Liver (tissue), 8 donors: ENCODE measurements at regions not wholly inside any gene's neighbourhood (a gene's known extent, or its start where the extent isn't known, plus 50 kb on each side); places are given as distances from the start of the nearest gene placed in this dataset.

ENCODE experiments used
- DNase-seq: peaks from one replicate; pipeline ENCODE4 v3.0.0-alpha.2; 2017; ENCODE audit warnings: low spot score
- H3K27ac ChIP-seq, 2 donors: one replicate each; pipeline ENCODE4 v1.7.0; 2013; ENCODE audit warnings: inconsistent platforms in 2 of 2, low read length in 2 of 2, control low read depth in 1 of 2, low read depth in 1 of 2, mild to moderate bottlenecking in 1 of 2
- H3K27me3 ChIP-seq, 4 donors: one replicate each; pipeline versions ENCODE4 v1.6.1 to v1.7.0; 2013; ENCODE audit warnings: low read length in 3 of 4, inconsistent platforms in 1 of 4, mild to moderate bottlenecking in 1 of 4, moderate library complexity in 1 of 4; ENCODE audit not compliant: control insufficient read depth in 4 of 4, insufficient read depth in 4 of 4
- H3K36me3 ChIP-seq, 4 donors: one replicate each; pipeline versions ENCODE4 v1.6.1 to v1.7.0; 2013; ENCODE audit warnings: low read length in 3 of 4, mild to moderate bottlenecking in 3 of 4, low read depth in 1 of 4, moderate library complexity in 1 of 4; ENCODE audit not compliant: control insufficient read depth in 4 of 4, insufficient read depth in 3 of 4
- H3K4me1 ChIP-seq, 4 donors: one replicate each; pipeline versions ENCODE4 v1.6.1 to v1.7.0; 2013; ENCODE audit warnings: low read length in 3 of 4, mild to moderate bottlenecking in 3 of 4, moderate library complexity in 1 of 4; ENCODE audit not compliant: control insufficient read depth in 4 of 4, insufficient read depth in 4 of 4
- H3K4me3 ChIP-seq, 3 donors: one replicate each; pipeline versions ENCODE4 v1.6.1 to v1.7.0; 2013; ENCODE audit warnings: low read length in 3 of 3, control low read depth in 1 of 3, low read depth in 1 of 3, mild to moderate bottlenecking in 1 of 3
- H3K9ac ChIP-seq, 2 donors: one replicate each; pipeline ENCODE4 v1.7.0; 2013; ENCODE audit warnings: low read length in 2 of 2, mild to moderate bottlenecking in 2 of 2, moderate library complexity in 2 of 2, control low read depth in 1 of 2, low read depth in 1 of 2
- H3K9me3 ChIP-seq, 4 donors: one replicate each; pipeline versions ENCODE4 v1.6.1 to v1.7.0; 2013; ENCODE audit warnings: low read length in 3 of 4; ENCODE audit not compliant: control insufficient read depth in 4 of 4
- EGR1 ChIP-seq, 2 donors: IDR thresholded peaks; 2 replicates each; pipeline ENCODE4 v1.6.1; 2016 to 2018; ENCODE audit warnings: antibody characterized with exemption in 2 of 2, low read depth in 2 of 2
- FOXA1 ChIP-seq: IDR thresholded peaks from 2 replicates; pipeline ENCODE4 v1.6.1; 2016; ENCODE audit warnings: antibody characterized with exemption
- FOXA2 ChIP-seq: IDR thresholded peaks from 2 replicates; pipeline ENCODE4 v1.6.1; 2016; ENCODE audit warnings: antibody characterized with exemption
- GABPA ChIP-seq, 2 donors: IDR thresholded peaks in 1 of 2; conservative IDR thresholded peaks in 1 of 2; 2 replicates each; pipeline ENCODE4 v1.6.1; 2016; ENCODE audit warnings: antibody characterized with exemption in 2 of 2, mild to moderate bottlenecking in 1 of 2, moderate library complexity in 1 of 2
- HNF4A ChIP-seq, 2 donors: conservative IDR thresholded peaks; 2 replicates each; pipeline ENCODE4 v1.6.1; 2016; ENCODE audit warnings: antibody characterized with exemption in 2 of 2, mild to moderate bottlenecking in 2 of 2
- HNF4G ChIP-seq: IDR thresholded peaks from 2 replicates; pipeline ENCODE4 v1.6.1; 2016; ENCODE audit warnings: antibody characterized with exemption
- JUND ChIP-seq, 2 donors: IDR thresholded peaks; 2 replicates each; pipeline ENCODE4 v1.6.1; 2016; ENCODE audit warnings: antibody characterized with exemption in 2 of 2
- NR2F2 ChIP-seq: IDR thresholded peaks from 2 replicates; pipeline ENCODE4 v1.6.1; 2016; ENCODE audit warnings: antibody characterized with exemption
- RAD21 ChIP-seq, 2 donors: IDR thresholded peaks; 2 replicates each; pipeline ENCODE4 v1.6.1; 2016; ENCODE audit warnings: antibody characterized with exemption in 2 of 2, mild to moderate bottlenecking in 2 of 2
- RXRA ChIP-seq, 2 donors: IDR thresholded peaks; 2 replicates each; pipeline ENCODE4 v1.6.1; 2017 to 2018; ENCODE audit warnings: antibody characterized with exemption in 2 of 2, mild to moderate bottlenecking in 1 of 2
- SP1 ChIP-seq: IDR thresholded peaks from 2 replicates; pipeline ENCODE4 v1.6.1; 2018; ENCODE audit warnings: antibody characterized with exemption, mild to moderate bottlenecking
- TAF1 ChIP-seq: conservative IDR thresholded peaks from 2 replicates; pipeline ENCODE4 v1.6.1; 2016; ENCODE audit warnings: antibody characterized with exemption, mild to moderate bottlenecking
- YY1 ChIP-seq: IDR thresholded peaks from 2 replicates; pipeline ENCODE4 v1.6.1; 2016; ENCODE audit warnings: antibody characterized with exemption, mild to moderate bottlenecking
- WGBS: extraction: QIAGEN DNeasy Blood & Tissue Kit; methylation state at CpG from one replicate; pipeline ENCODE4 v1.1.7; 2013; 5-methylcytosine and 5-hydroxymethylcytosine counted together
- TF ChIP-seq, protein P1 (sequence below): IDR thresholded peaks from 2 replicates; pipeline ENCODE4 v1.6.1; 2016; ENCODE audit warnings: antibody characterized with exemption
- TF ChIP-seq, protein P2 (sequence below): fragments of 150-350 bp; IDR thresholded peaks from 2 replicates; pipeline ENCODE4 v1.5.1; 2017; ENCODE audit warnings: improper control_type of control experiment, low read depth, low read length; ENCODE audit not compliant: missing input control
- TF ChIP-seq, protein P3 (sequence below): IDR thresholded peaks from 2 replicates; pipeline ENCODE4 v1.6.1; 2016; ENCODE audit warnings: antibody characterized with exemption
- donor health status: healthy.
- donor health status: healthy.
- donor health status: healthy.
- donor health status: healthy.
- donor health status: healthy.

DNA sequence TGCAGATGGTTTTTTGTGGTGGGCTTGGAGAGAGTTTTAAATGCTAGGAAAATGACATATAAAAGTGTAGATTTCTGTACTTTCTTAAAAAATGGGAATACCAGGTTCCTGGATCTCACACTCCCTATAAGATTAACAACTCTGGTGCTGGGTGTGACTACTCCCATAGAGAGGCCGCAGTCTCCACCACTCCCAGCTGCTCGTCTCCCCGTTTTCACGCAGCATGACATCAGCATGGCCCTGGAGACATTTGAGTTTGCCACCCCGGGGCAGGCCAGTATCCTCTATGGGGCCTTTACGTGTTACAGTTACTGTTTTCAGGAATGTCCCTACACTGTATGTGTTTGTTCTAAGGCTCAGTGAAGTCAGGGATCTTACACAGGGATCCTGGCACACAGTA is 126.7 kb upstream of the ATP2B2 start:
- H3K36me3 ChIP-seq, result no peaks in the 10 kb centered on the region
- no peak for DNase-seq
- no peak overlapping the region for H3K9ac ChIP-seq
- H3K4me1 ChIP-seq, result peaks cover 0 to 3% (median 0%) of the 10 kb centered on the region in 4 donors
- H3K27ac ChIP-seq, result no peak overlapping the region
- H3K27me3 ChIP-seq, result peaks cover 0 to 2% (median 0%) of the 10 kb centered on the region in 4 donors
- TF ChIP-seq NR2F2 (no peak), SP1 (no peak), TAF1 (no peak)
- TF ChIP-seq, protein P1, sequence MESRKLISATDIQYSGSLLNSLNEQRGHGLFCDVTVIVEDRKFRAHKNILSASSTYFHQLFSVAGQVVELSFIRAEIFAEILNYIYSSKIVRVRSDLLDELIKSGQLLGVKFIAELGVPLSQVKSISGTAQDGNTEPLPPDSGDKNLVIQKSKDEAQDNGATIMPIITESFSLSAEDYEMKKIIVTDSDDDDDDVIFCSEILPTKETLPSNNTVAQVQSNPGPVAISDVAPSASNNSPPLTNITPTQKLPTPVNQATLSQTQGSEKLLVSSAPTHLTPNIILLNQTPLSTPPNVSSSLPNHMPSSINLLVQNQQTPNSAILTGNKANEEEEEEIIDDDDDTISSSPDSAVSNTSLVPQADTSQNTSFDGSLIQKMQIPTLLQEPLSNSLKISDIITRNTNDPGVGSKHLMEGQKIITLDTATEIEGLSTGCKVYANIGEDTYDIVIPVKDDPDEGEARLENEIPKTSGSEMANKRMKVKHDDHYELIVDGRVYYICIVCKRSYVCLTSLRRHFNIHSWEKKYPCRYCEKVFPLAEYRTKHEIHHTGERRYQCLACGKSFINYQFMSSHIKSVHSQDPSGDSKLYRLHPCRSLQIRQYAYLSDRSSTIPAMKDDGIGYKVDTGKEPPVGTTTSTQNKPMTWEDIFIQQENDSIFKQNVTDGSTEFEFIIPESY, result no peak
- H3K9me3 ChIP-seq, result no peaks in the 10 kb centered on the region
- no peak overlapping the region for H3K4me3 ChIP-seq
- WGBS, result 91% methylated on average over 6 of the region's 6 CpGs

DNA sequence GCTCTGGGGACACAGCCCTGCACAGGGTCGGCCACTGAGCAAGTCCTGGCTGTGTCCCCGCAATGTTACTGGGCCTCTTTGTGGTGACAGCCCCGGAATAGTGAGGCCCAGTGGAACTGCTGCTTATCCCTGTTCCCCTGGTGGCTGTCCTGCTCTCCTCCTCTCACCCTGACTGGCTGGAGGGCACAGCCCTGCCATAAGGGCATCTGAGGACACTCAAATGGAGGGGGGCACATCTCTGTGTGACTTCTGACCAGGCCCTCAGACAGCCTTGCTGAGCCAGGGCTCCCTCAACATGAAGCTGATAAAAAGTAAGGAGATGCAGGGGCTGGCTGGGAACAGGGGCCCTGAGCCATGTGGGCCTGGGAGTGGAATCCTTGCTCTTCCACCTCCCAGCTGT is 127.4 kb upstream of the ATP2B2 start:
- peaks cover 0 to 2% (median 0%) of the 10 kb centered on the region in 4 donors for H3K27me3 ChIP-seq
- no peak overlapping the region for H3K4me3 ChIP-seq
- TF ChIP-seq RXRA (IDR thresholded peaks at IDR 0.05) (no peak), HNF4G (no peak), FOXA2 (no peak), EGR1 (IDR thresholded peaks at IDR 0.05; ENCODE audit: low read depth in 2 of 2) (no peak), YY1 (no peak), HNF4A (conservative IDR thresholded peaks at IDR 0.05) (no peak)
- TF ChIP-seq, protein P2, sequence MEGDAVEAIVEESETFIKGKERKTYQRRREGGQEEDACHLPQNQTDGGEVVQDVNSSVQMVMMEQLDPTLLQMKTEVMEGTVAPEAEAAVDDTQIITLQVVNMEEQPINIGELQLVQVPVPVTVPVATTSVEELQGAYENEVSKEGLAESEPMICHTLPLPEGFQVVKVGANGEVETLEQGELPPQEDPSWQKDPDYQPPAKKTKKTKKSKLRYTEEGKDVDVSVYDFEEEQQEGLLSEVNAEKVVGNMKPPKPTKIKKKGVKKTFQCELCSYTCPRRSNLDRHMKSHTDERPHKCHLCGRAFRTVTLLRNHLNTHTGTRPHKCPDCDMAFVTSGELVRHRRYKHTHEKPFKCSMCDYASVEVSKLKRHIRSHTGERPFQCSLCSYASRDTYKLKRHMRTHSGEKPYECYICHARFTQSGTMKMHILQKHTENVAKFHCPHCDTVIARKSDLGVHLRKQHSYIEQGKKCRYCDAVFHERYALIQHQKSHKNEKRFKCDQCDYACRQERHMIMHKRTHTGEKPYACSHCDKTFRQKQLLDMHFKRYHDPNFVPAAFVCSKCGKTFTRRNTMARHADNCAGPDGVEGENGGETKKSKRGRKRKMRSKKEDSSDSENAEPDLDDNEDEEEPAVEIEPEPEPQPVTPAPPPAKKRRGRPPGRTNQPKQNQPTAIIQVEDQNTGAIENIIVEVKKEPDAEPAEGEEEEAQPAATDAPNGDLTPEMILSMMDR, result no peak
- TF ChIP-seq, protein P3, sequence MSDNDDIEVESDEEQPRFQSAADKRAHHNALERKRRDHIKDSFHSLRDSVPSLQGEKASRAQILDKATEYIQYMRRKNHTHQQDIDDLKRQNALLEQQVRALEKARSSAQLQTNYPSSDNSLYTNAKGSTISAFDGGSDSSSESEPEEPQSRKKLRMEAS, result no peak
- H3K4me1 ChIP-seq, result peaks cover 0 to 3% (median 0%) of the 10 kb centered on the region in 4 donors
- DNase-seq, result no peak
- WGBS, result 92% methylated on average over 3 of the region's 3 CpGs
- peaks cover 0 to 4% (median 0%) of the 10 kb centered on the region in 4 donors for H3K9me3 ChIP-seq
- no peak overlapping the region for H3K9ac ChIP-seq
- H3K36me3 ChIP-seq, result no peaks in the 10 kb centered on the region
- H3K27ac ChIP-seq, result no peak overlapping the region

DNA sequence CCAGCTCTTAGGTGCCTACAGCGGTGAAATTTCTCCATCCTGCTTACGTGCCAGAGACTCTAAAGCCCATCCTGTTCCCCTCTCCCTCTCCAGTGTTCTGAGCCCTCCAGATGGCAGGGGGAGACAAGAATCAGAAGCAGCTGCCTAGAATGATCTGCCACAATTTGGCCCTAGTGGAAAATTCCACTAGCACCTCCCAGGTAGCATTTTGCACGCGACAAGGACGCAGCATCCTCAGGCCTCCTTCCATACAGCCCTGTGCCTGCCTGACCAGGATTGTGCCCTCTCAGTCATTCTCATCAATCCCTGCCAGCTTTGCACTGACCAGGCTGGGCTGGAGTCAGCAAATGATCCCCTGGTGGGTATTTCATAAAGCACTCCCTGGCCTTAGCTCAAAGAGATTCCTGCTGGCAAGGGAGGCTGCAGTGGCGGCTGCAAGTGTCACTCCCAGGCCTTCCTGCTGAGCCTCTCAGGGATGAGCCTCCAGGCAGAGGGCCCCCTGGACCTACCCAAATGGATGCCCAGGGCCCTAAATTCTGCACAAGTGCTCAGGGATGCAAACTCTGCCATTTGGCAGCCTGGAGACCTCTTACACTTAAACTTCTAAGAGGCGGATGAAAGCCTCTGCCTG is 130.2 kb upstream of the ATP2B2 start:
- no peaks in the 10 kb centered on the region for H3K36me3 ChIP-seq
- 88% methylated on average over 7 of the region's 7 CpGs for WGBS
- no peak for TF ChIP-seq FOXA2
- TF ChIP-seq YY1, result no peak
- TF ChIP-seq HNF4G, result no peak
- TF ChIP-seq HNF4A (conservative IDR thresholded peaks at IDR 0.05), result no peak
- no peak for TF ChIP-seq GABPA (IDR thresholded peaks at IDR 0.05 in 1 of 2, conservative IDR thresholded peaks at IDR 0.05 in 1 of 2)
- TF ChIP-seq, protein P3, result no peak
- TF ChIP-seq JUND (IDR thresholded peaks at IDR 0.05), result no peak
- TF ChIP-seq TAF1, result no peak
- TF ChIP-seq, protein P1, result no peak
- TF ChIP-seq FOXA1, result no peak
- no peak for TF ChIP-seq RAD21 (IDR thresholded peaks at IDR 0.05)
- no peak for TF ChIP-seq SP1
- peaks cover 0 to 2% (median 0%) of the 10 kb centered on the region in 4 donors for H3K27me3 ChIP-seq
- no peak overlapping the region for H3K9ac ChIP-seq
- DNase-seq, result no peak
- H3K27ac ChIP-seq, result no peak overlapping the region
- H3K9me3 ChIP-seq, result peaks cover 0 to 5% (median 0%) of the 10 kb centered on the region in 4 donors
- H3K4me3 ChIP-seq, result no peak overlapping the region
- no peaks in the 10 kb centered on the region for H3K4me1 ChIP-seq
